Sigmoid colon (tissue), 6 donors: ENCODE measurements at regions not wholly inside any gene's neighbourhood (a gene's known extent, or its start where the extent isn't known, plus 50 kb on each side); places are given as distances from the start of the nearest gene placed in this dataset.

Experiments
- DNase-seq: peaks from one replicate; pipeline ENCODE4 v3.0.0-alpha.2; 2019
- H3K27ac ChIP-seq, 4 donors: fragments of 200-600 bp; sonication (generic); one replicate each; pipeline ENCODE4 v1.5.1; 2016 to 2019; ENCODE audit warnings: mild to moderate bottlenecking in 1 of 4
- H3K27me3 ChIP-seq, 3 donors: fragments of 200-600 bp; sonication (generic); one replicate each; pipeline ENCODE4 v1.5.1; 2019; ENCODE audit warnings: mild to moderate bottlenecking in 1 of 3
- H3K36me3 ChIP-seq, 4 donors: fragments of 200-600 bp; sonication (generic); one replicate each; pipeline ENCODE4 v1.5.1; 2016 to 2019
- H3K4me1 ChIP-seq, 4 donors: fragments of 200-600 bp; sonication (generic); one replicate each; pipeline ENCODE4 v1.5.1; 2017 to 2019
- H3K4me3 ChIP-seq, 4 donors: fragments of 200-600 bp; sonication (generic); one replicate each; pipeline ENCODE4 v1.5.1; 2017 to 2019; ENCODE audit warnings: mild to moderate bottlenecking in 2 of 4, moderate library complexity in 1 of 4
- H3K9me3 ChIP-seq, 4 donors: fragments of 200-600 bp in 3 of 4; sonication (generic) in 3 of 4; one replicate each; pipeline versions ENCODE4 v1.5.1 to v1.6.1; 2013 to 2019
- EP300 ChIP-seq, 4 donors: sonication (generic); formaldehyde crosslinking; IDR thresholded peaks; one replicate each; pipeline ENCODE4 v1.6.1; 2017; ENCODE audit warnings: antibody characterized with exemption in 4 of 4
- POLR2A ChIP-seq, 2 donors: fragments of 450-650 bp; IDR thresholded peaks; one replicate each; pipeline ENCODE4 v1.6.1; 2016; ENCODE audit warnings: antibody characterized with exemption in 2 of 2, mild to moderate bottlenecking in 2 of 2, moderate library complexity in 2 of 2
- POLR2AphosphoS5 ChIP-seq, 4 donors: sonication (generic); formaldehyde crosslinking; IDR thresholded peaks; one replicate each; pipeline ENCODE4 v1.6.1; 2017; ENCODE audit warnings: antibody characterized with exemption in 4 of 4
- WGBS, 2 donors: extraction: QIAGEN DNeasy Blood & Tissue Kit; methylation state at CpG; one replicate each; pipeline ENCODE4 v1.1.7; 2013; 5-methylcytosine and 5-hydroxymethylcytosine counted together
- intact Hi-C: fragments of 100-400 bp; cut with DNase I; formaldehyde crosslinking; loops from one replicate; pipeline ENCODE4 v1.15.1; 2023
- TF ChIP-seq, protein P1 (sequence below), 4 experiments: fragments of 450-650 bp in 3 of 4; fragments of 200-600 bp in 1 of 4; IDR thresholded peaks; one replicate each; pipeline ENCODE4 v1.5.1; 2016 to 2019; ENCODE audit warnings: antibody characterized with exemption in 4 of 4, mild to moderate bottlenecking in 3 of 4, moderate library complexity in 2 of 4
- donor health status: healthy with polysubstance abuse.
- donor health status: healthy.

DNA sequence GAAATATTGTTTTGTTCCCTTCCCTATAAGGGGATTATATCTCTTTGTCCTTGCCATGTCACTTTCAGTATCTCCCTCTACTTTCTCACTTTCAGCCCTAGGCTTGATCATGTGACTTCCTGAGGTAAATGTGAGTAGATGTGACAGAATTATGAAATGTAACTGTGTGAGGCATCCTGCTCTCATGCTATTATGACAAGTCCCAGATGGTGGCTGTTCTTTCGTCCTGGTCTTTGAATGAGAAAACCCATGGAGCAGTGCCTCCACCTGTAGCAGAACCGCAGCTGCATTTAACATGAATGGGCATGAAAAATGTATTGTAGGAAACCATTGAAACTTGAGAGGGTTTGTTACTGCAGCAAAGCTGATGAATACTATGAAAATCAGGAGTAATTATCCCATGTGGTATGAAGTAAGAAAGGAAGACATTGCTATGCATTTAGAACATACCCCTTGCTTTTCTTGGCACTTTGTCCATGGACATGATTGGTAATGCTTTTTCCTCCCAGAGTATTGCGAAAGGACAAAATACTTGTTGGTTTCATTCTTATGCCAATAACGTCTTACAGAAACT is 202.2 kb upstream of the GPRIN3 start:
- TF ChIP-seq EP300 (IDR thresholded peaks at IDR 0.05) (no peak), POLR2AphosphoS5 (IDR thresholded peaks at IDR 0.05) (no peak), POLR2A (IDR thresholded peaks at IDR 0.05) (no peak)
- TF ChIP-seq, protein P1, sequence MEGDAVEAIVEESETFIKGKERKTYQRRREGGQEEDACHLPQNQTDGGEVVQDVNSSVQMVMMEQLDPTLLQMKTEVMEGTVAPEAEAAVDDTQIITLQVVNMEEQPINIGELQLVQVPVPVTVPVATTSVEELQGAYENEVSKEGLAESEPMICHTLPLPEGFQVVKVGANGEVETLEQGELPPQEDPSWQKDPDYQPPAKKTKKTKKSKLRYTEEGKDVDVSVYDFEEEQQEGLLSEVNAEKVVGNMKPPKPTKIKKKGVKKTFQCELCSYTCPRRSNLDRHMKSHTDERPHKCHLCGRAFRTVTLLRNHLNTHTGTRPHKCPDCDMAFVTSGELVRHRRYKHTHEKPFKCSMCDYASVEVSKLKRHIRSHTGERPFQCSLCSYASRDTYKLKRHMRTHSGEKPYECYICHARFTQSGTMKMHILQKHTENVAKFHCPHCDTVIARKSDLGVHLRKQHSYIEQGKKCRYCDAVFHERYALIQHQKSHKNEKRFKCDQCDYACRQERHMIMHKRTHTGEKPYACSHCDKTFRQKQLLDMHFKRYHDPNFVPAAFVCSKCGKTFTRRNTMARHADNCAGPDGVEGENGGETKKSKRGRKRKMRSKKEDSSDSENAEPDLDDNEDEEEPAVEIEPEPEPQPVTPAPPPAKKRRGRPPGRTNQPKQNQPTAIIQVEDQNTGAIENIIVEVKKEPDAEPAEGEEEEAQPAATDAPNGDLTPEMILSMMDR (IDR thresholded peaks at IDR 0.05) = no peak
- no peak overlapping the region for H3K4me3 ChIP-seq
- no peak for DNase-seq

DNA sequence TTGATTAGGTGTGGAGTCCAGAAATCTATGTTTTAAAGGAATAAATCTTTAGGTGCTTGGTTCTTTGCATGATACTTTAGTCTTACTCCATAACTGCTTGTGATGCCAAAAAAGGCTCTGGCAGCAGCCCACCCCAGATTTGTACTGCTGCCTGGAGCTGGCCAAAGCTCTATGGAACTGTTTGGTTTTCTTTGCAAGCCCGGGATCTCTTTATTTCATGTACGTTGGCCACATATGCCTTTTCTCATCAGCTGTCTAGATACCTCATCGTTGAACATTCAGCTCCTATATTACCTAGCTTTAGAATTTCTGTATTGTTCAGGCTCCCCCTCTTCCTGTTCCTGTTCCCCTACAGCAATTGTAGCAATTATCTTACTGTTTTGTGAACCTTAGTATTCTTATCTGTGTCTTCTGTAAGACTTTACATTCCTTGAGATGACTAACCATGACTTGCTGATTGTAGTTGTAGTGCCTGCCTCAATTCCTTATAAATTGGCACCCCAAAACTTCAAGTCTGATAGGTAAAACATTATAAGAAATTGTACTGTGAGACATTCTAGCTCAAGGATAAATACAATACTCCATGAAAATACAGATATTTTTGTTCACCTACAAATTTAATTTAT is 199.4 kb upstream of the GPRIN3 start:
- TF ChIP-seq EP300 (IDR thresholded peaks at IDR 0.05) = no peak
- no peak for TF ChIP-seq POLR2AphosphoS5 (IDR thresholded peaks at IDR 0.05)
- TF ChIP-seq, protein P1 (IDR thresholded peaks at IDR 0.05) = no peak
- no peak for TF ChIP-seq POLR2A (IDR thresholded peaks at IDR 0.05)
- no peak overlapping the region for H3K27ac ChIP-seq
- H3K4me3 ChIP-seq = no peak overlapping the region
- H3K4me1 ChIP-seq = no peaks in the 10 kb centered on the region
- intact Hi-C loops = no loop called here
- no peaks in the 10 kb centered on the region for H3K27me3 ChIP-seq
- H3K36me3 ChIP-seq = no peaks in the 10 kb centered on the region
- WGBS, 2 donors = 74 to 88% methylated on average over 3 of the region's 3 CpGs
- DNase-seq = no peak
- no peaks in the 10 kb centered on the region for H3K9me3 ChIP-seq

More for the DNA sequence above, 202.2 kb upstream of the GPRIN3 start:
- no peaks in the 10 kb centered on the region for H3K4me1 ChIP-seq
- WGBS, 2 donors = 77 to 87% methylated on average over 4 of the region's 4 CpGs
- intact Hi-C loops = no loop called here
- H3K36me3 ChIP-seq = no peaks in the 10 kb centered on the region
- no peak overlapping the region for H3K27ac ChIP-seq
- H3K9me3 ChIP-seq = no peaks in the 10 kb centered on the region
- no peaks in the 10 kb centered on the region for H3K27me3 ChIP-seq

DNA sequence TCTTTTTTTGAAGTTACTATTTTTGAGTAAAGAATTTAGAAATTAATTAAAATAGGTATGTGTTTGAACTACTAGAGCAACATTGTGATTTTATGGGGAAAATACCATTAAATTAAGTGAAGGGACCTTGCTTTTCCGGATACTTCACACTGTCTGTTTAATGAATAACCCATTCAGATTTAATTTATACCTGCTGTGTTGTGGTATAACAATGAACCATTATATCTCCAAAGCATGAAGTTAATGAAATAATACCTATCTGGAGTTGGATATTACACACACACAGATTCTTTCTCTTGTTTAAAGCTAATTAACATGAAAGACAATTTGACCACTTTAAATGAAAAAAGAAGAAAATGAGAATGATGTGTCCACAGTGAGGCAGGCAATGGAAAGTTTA is 195.0 kb upstream of the GPRIN3 start:
- H3K4me1 ChIP-seq = no peaks in the 10 kb centered on the region
- intact Hi-C loops = no loop called here
- H3K9me3 ChIP-seq = no peaks in the 10 kb centered on the region
- no peak overlapping the region for H3K4me3 ChIP-seq
- H3K36me3 ChIP-seq = no peaks in the 10 kb centered on the region
- TF ChIP-seq POLR2AphosphoS5 (IDR thresholded peaks at IDR 0.05) (no peak), EP300 (IDR thresholded peaks at IDR 0.05) (no peak), POLR2A (IDR thresholded peaks at IDR 0.05) (no peak)
- TF ChIP-seq, protein P1 (IDR thresholded peaks at IDR 0.05) = no peak
- DNase-seq = no peak
- no peaks in the 10 kb centered on the region for H3K27me3 ChIP-seq
- WGBS, 2 donors = 20 to 66% methylated on average over 1 of the region's 1 CpG
- no peak overlapping the region for H3K27ac ChIP-seq

DNA sequence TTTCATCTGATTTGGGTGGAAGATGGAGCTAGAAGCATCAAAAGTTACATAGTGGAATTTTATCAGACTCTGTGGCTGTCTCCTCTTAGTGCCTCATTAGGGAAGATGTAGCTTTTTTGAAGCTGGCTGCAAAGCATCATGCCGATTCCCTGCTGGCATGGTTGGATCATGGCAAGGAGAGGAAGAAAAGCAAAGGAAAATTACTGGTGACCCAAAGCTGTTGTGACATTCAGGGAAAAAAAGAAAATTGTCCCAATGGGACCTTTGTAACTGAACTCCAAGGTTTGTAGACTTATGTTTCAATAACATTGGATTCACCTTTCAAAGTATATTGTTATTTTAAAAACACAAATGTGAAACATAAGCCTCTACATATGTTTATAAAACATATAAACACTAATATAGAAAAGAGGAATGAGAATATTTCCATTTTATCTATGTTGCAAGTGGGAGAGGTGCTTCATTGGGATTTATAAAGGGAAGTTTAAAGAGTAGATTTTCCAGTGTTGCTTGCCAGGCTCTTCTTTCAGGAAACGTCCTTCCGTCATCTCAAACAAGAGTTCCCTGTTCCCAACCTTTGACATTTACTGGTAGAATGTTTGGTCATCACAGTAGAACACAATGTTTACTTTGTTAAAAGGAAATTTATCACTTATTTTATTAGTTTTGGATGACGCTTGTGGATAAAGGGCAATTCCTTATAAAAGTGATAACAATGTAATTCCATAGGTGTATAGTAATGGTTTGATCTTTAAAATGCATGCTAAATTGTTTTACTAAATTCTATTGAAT is 190.1 kb upstream of the GPRIN3 start:
- intact Hi-C loops = no loop called here
- Histone ChIP-seq H3K36me3 (no peaks in the 10 kb centered on the region), H3K27ac (no peak overlapping the region), H3K27me3 (no peaks in the 10 kb centered on the region), H3K9me3 (no peaks in the 10 kb centered on the region), H3K4me3 (no peak overlapping the region), H3K4me1 (no peaks in the 10 kb centered on the region)
- 35 to 66% methylated on average over 4 of the region's 4 CpGs for WGBS, 2 donors
- DNase-seq = no peak
- TF ChIP-seq, protein P1 (IDR thresholded peaks at IDR 0.05) = no peak
- peak in 1 of 4 donors; percentile 22 for TF ChIP-seq POLR2AphosphoS5 (IDR thresholded peaks at IDR 0.05)
